COLO829 (cell line): ENCODE measurements at regions not wholly inside any gene's neighbourhood (a gene's known extent, or its start where the extent isn't known, plus 50 kb on each side); places are given as distances from the start of the nearest gene placed in this dataset.
"Not testable (repeated sequence)": the region's sequence is repeated elsewhere in the genome, so short reads cannot be mapped to it uniquely, and the experiment has no call there.

Experiments used
- DNase-seq: peaks from one replicate; pipeline ENCODE4 v3.0.0; 2012; ENCODE audit warnings: low spot score

GRCh38 chr1:166490437-166490991 is 323.7 kb upstream of the FAM78B start:
- peak; percentile 26 for DNase-seq

- not testable (repeated sequence) for DNase-seq
Measured at GRCh38 chr1:166493765-166494164, 327.0 kb upstream of the FAM78B start.

- DNase-seq: no peak
Measured at GRCh38 chr1:166507347-166507746, 331.9 kb upstream of the POGK start.

- DNase-seq: no peak
Measured at GRCh38 chr1:166511761-166512160, 327.5 kb upstream of the POGK start.

- no peak for DNase-seq
Measured at GRCh38 chr1:166514067-166514466, 325.2 kb upstream of the POGK start.

- no peak for DNase-seq
Measured at GRCh38 chr1:166527752-166528151, 311.5 kb upstream of the POGK start.

GRCh38 chr1:166538646-166539045 is 300.6 kb upstream of the POGK start:
- DNase-seq: no peak

GRCh38 chr1:166544036-166544435 is 295.2 kb upstream of the POGK start:
- no peak for DNase-seq

GRCh38 chr1:166544561-166544960 is 294.7 kb upstream of the POGK start:
- DNase-seq: no peak

- no peak for DNase-seq
Measured at GRCh38 chr1:166552706-166553105, 286.6 kb upstream of the POGK start.

GRCh38 chr1:166570954-166571353 is 268.3 kb upstream of the POGK start:
- no peak for DNase-seq

- DNase-seq: no peak
Measured at GRCh38 chr1:166573199-166573598, 266.1 kb upstream of the POGK start.

- no peak for DNase-seq
Measured at GRCh38 chr1:166579557-166580501, 259.4 kb upstream of the POGK start.

- no peak for DNase-seq
Measured at GRCh38 chr1:166588741-166589140, 250.5 kb upstream of the POGK start.

- DNase-seq: no peak
Measured at GRCh38 chr1:166590161-166590560, 249.1 kb upstream of the POGK start.

GRCh38 chr1:166594646-166595045 is 244.6 kb upstream of the POGK start:
- no peak for DNase-seq

- DNase-seq: no peak
Measured at GRCh38 chr1:166597516-166597915, 241.8 kb upstream of the POGK start.

GRCh38 chr1:166600574-166600973 is 238.7 kb upstream of the POGK start:
- DNase-seq: no peak

GRCh38 chr1:166601650-166602278 is 237.5 kb upstream of the POGK start:
- DNase-seq: no peak

GRCh38 chr1:166602801-166603200 is 236.5 kb upstream of the POGK start:
- DNase-seq: not testable (repeated sequence)

GRCh38 chr1:166603296-166603695 is 236.0 kb upstream of the POGK start:
- no peak for DNase-seq

- DNase-seq: no peak
Measured at GRCh38 chr1:166605137-166605536, 234.1 kb upstream of the POGK start.

GRCh38 chr1:166612886-166613285 is 226.4 kb upstream of the POGK start:
- DNase-seq: no peak
